Tibial artery (tissue), 4 donors: ENCODE measurements at regions not wholly inside any gene's neighbourhood (a gene's known extent, or its start where the extent isn't known, plus 50 kb on each side); places are given as distances from the start of the nearest gene placed in this dataset.

Experiments used
- DNase-seq, 2 donors: peaks; one replicate each; pipeline ENCODE4 v3.0.0-alpha.2; 2019
- H3K27ac ChIP-seq, 2 donors: fragments of 200-600 bp; sonication (generic) in 1 of 2; 1 replicate in 1 of 2; 2 replicates in 1 of 2; pipeline ENCODE4 v1.5.1; 2018 to 2019; ENCODE audit warnings: mild to moderate bottlenecking in 1 of 2
- H3K27me3 ChIP-seq, 2 donors: fragments of 200-600 bp; sonication (generic) in 1 of 2; one replicate each; pipeline versions ENCODE4 v1.5.1 to v1.6.0; 2016 to 2019
- H3K36me3 ChIP-seq, 3 donors: fragments of 200-600 bp; sonication (generic) in 2 of 3; one replicate each; pipeline ENCODE4 v1.5.1; 2016 to 2019; ENCODE audit warnings: mild to moderate bottlenecking in 2 of 3
- H3K4me1 ChIP-seq, 4 donors: fragments of 200-600 bp; sonication (generic) in 2 of 4; 1 replicate in 3 of 4; 2 replicates in 1 of 4; pipeline ENCODE4 v1.5.1; 2016 to 2019
- H3K4me3 ChIP-seq, 2 donors: fragments of 200-600 bp; sonication (generic) in 1 of 2; 1 replicate in 1 of 2; 2 replicates in 1 of 2; pipeline ENCODE4 v1.5.1; 2018 to 2019; ENCODE audit warnings: mild to moderate bottlenecking in 2 of 2
- H3K9me3 ChIP-seq, 3 donors: fragments of 200-600 bp; sonication (generic) in 1 of 3; one replicate each; pipeline ENCODE4 v1.5.1; 2016 to 2019
- intact Hi-C: fragments of 100-400 bp; cut with DNase I; formaldehyde crosslinking; loops from one replicate; pipeline ENCODE4 v1.15.0; 2023; ENCODE audit warnings: low total_unique reads
- TF ChIP-seq, protein P1 (sequence below), 2 experiments: fragments of 200-600 bp in 1 of 2; fragments of 450-650 bp in 1 of 2; IDR thresholded peaks; one replicate each; pipeline ENCODE4 v1.5.1; 2017 to 2019; ENCODE audit warnings: antibody characterized with exemption in 2 of 2, mild to moderate bottlenecking in 1 of 2, moderate library complexity in 1 of 2

DNA sequence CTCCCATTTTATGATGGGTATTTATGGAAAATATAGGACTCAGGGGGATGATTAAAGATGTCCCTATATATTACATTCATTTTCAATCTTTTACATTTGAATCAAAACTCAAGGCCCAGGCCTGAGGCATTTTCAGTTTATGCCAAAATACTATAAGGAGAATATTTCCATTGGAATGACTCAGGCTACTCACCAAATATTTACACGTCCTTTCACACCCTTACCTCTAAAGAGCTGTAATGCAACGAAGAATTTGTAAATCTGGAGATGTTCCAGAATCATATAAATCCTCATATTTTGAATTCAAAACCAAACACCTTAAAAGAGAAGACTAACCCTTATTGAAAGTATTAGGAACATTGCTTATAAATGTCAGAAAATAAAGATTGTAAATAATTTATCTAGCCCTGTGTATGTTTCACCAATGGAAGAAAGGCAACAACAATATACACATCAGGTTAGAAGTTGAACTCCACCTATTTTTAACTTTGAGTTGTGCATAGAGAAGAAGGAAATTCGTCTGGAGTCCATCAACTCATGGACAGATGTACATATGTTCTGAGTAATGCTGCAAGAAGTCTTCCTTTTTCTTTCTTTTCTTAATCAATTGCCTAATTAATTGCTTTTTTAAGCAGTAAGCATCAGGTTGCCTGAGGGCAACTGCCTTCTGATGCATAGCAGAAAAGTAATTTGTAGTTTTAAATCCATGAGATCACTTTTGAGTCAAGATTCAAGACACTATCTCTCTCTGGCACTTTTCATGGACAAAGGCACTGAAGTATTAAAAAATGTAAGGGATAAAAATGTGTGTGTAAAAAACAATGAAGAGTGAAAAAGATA is 579.3 kb upstream of the RGMB start:
- Histone ChIP-seq H3K4me1 (no peaks in the 10 kb centered on the region), H3K36me3 (no peaks in the 10 kb centered on the region), H3K4me3 (no peak overlapping the region), H3K27ac (no peak overlapping the region), H3K9me3 (no peaks in the 10 kb centered on the region), H3K27me3 (no peaks in the 10 kb centered on the region)
- intact Hi-C loops: no loop called here
- TF ChIP-seq, protein P1, sequence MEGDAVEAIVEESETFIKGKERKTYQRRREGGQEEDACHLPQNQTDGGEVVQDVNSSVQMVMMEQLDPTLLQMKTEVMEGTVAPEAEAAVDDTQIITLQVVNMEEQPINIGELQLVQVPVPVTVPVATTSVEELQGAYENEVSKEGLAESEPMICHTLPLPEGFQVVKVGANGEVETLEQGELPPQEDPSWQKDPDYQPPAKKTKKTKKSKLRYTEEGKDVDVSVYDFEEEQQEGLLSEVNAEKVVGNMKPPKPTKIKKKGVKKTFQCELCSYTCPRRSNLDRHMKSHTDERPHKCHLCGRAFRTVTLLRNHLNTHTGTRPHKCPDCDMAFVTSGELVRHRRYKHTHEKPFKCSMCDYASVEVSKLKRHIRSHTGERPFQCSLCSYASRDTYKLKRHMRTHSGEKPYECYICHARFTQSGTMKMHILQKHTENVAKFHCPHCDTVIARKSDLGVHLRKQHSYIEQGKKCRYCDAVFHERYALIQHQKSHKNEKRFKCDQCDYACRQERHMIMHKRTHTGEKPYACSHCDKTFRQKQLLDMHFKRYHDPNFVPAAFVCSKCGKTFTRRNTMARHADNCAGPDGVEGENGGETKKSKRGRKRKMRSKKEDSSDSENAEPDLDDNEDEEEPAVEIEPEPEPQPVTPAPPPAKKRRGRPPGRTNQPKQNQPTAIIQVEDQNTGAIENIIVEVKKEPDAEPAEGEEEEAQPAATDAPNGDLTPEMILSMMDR (IDR thresholded peaks at IDR 0.05): no peak
- no peak for DNase-seq

DNA sequence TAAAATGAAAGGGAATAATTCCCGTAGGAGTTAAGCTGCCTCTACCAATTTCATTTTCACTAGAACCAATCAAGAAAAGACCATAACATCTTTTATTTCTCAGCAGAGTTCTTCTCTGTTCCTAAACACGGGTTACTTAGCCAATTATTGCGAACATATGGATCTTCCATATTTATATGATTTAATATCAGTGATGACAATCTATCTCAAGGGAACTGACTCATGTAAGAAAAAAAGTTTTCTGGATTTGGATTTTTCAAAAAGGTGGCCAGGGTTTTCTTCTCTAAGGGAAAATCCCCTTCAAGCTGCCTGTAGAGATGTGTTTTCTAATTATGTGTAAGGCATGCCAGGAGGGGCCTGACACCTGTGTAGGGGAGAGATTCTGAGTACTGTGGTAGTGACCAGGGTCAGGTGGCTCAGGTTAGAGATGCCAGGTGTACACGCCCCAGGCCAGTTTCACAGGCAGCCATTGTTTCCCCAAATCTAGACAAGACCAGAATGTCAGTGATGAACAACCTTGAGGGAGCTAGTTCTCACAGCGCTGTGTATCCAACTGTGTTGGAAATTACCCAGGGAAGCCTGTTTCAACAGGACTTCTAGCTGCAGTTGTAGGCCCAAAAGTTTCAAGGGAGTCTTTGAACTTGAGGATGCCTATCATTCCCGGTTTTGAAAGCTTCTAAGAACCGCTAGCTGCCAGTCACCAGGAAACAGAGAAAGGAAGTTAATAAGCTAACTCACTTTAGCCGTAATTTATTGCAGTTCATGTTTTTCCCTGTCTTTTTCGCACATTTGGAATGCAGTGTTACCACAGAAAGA is 572.5 kb upstream of the RGMB start:
- Histone ChIP-seq H3K36me3 (no peaks in the 10 kb centered on the region), H3K27me3 (no peaks in the 10 kb centered on the region), H3K4me1 (no peaks in the 10 kb centered on the region), H3K4me3 (no peak overlapping the region), H3K9me3 (no peaks in the 10 kb centered on the region), H3K27ac (no peak overlapping the region)
- no peak for DNase-seq
- intact Hi-C loops: no loop called here
- TF ChIP-seq, protein P1 (IDR thresholded peaks at IDR 0.05): no peak

DNA sequence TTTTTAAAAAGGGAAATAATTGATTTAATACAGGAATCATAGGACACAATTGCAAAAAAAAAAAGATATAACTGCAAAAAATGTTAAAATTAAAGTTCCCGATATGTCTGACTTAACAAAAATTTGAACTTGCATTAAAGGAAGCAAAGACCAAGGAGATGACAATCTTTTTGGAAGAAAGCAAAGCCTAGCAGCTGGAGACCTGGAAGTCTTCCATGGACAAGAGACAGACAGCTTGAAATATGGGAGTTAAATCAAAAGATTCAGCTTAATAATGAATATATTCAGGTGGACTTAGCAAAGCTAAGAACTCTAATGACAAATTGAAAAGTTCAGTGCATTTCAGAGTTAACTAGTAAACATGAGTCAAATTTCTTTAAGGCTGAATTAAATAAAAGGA is 568.7 kb upstream of the RGMB start:
- DNase-seq: no peak
- intact Hi-C loops: no loop called here

DNA sequence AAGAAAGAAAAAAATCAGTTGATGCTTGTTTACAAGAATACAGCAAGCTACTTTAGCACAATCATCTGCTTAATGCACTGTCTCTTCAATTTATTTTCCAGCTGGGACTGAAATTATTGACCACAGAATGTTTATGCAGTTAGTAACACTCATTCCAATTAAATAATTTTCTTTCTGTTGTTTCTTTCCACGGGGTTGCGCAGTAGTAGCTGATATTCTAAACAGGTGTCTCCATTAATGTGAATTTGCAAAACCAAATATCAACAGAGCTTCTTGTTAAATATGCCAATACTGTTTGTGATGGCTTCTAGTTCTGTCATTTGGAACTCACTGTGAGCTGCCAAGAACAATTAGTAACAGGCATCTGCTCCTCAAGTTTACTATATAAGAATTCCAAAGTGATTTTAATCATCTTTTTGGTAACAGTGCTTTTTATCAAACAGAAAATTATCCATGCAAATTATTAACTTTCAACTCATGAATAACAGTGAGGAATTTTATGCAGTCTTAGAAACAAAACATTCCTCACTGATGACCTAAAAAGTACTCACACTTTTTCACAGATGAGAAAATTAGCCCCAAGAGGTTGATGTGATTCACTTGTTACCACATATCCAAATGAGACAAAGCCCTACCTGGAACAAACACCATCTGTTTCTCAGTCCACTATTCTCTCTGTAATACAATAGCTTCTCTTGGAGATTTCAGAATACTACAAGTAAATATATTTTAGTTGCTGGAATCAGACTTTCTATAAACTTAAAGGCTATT is 567.6 kb upstream of the RGMB start:
- Histone ChIP-seq H3K27ac (no peak overlapping the region), H3K9me3 (no peaks in the 10 kb centered on the region), H3K36me3 (no peaks in the 10 kb centered on the region), H3K4me1 (no peaks in the 10 kb centered on the region), H3K4me3 (no peak overlapping the region), H3K27me3 (no peaks in the 10 kb centered on the region)
- TF ChIP-seq, protein P1 (IDR thresholded peaks at IDR 0.05): no peak
- intact Hi-C loops: no loop called here
- DNase-seq: no peak

More for the DNA sequence above, 568.7 kb upstream of the RGMB start:
- Histone ChIP-seq H3K27me3 (no peaks in the 10 kb centered on the region), H3K9me3 (no peaks in the 10 kb centered on the region), H3K36me3 (no peaks in the 10 kb centered on the region), H3K27ac (no peak overlapping the region), H3K4me3 (no peak overlapping the region), H3K4me1 (no peaks in the 10 kb centered on the region)
- TF ChIP-seq, protein P1 (IDR thresholded peaks at IDR 0.05): no peak

DNA sequence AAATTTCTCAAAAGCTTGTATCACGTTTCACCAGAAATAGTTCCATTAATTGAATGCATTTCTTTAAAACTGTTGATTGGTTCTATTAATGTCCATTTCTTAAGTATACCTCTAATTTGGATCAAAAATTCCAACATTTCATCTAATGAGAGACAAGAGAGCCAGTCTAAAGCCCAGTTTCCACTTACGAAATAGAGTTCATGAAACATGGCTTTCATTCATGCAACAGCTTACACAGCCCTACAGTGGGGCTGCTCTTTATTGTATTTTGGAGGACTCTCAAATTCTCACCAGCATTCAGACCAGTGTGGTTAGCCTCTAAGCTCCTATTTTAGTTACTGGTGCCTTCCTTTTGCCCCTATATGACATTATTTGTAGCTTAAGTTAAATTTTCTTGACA is 566.9 kb upstream of the RGMB start:
- Histone ChIP-seq H3K27me3 (no peaks in the 10 kb centered on the region), H3K4me1 (no peaks in the 10 kb centered on the region), H3K9me3 (no peaks in the 10 kb centered on the region), H3K36me3 (no peaks in the 10 kb centered on the region), H3K4me3 (no peak overlapping the region), H3K27ac (no peak overlapping the region)
- intact Hi-C loops: no loop called here
- DNase-seq: no peak
- TF ChIP-seq, protein P1 (IDR thresholded peaks at IDR 0.05): no peak
